COLO668 (cell line): ENCODE measurements at regions not wholly inside any gene's neighbourhood (a gene's known extent, or its start where the extent isn't known, plus 50 kb on each side); places are given as distances from the start of the nearest gene placed in this dataset.

Source experiments
- DNase-seq: peaks from one replicate; lab custom pipeline; 2025; ENCODE audit not compliant: unreplicated experiment; lab: John Stamatoyannopoulos, UW

GRCh38 chr13:40484101-40484800 is 182.2 kb downstream of the FOXO1 start:
- no peak for DNase-seq

GRCh38 chr13:40484974-40485373 is 181.5 kb downstream of the FOXO1 start:
- DNase-seq: no peak

GRCh38 chr13:40485611-40486517 is 180.6 kb downstream of the FOXO1 start:
- DNase-seq: no peak

GRCh38 chr13:40486518-40487163 is 179.8 kb downstream of the FOXO1 start:
- DNase-seq: no peak

GRCh38 chr13:40488869-40489391 is 177.5 kb downstream of the FOXO1 start:
- DNase-seq: no peak

- DNase-seq: no peak
Measured at GRCh38 chr13:40490086-40490758, 176.2 kb downstream of the FOXO1 start.

DNA sequence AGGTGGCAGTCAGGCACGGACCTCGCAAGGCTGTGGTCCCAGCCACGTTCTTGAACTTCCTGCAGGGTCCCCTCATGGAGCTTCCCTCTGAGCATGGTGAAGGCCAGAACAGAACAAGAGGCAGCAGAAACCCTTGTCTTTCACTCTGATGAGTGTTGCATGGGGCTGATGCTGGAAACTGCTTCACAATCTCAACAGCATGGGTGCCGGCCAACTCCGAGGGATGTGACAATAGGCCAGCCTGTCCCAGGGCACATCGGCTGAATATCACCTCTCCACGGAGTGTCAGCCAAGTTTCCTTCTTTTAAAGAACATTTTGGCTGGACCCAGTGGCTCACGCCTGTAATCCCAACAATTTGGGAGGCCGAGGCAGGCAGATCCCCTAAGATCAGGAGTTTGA is 173.9 kb downstream of the FOXO1 start:
- DNase-seq: no peak

DNA sequence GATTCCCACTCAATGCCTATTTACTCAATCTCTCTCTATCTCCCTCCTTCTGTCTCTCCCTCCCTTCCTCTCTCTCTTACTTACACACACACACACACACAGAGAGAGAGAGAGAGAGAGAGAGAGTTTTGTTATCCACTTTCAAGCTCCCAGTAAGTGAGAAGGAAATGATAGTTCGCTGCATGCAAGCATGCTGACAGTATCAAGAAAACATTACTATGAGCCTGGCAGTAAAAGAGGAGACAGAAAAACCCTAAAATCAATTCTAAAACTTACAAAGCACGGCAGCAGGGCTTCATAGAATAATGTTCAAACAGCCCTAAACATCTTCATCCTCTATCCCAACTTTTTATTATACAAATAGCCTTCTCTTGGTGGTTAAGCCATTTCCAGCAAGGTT is 171.9 kb downstream of the FOXO1 start:
- no peak for DNase-seq

GRCh38 chr13:40494946-40495620 is 171.4 kb downstream of the FOXO1 start:
- DNase-seq: no peak

- no peak for DNase-seq
Measured at GRCh38 chr13:40495621-40496001, 170.8 kb downstream of the FOXO1 start.

DNA sequence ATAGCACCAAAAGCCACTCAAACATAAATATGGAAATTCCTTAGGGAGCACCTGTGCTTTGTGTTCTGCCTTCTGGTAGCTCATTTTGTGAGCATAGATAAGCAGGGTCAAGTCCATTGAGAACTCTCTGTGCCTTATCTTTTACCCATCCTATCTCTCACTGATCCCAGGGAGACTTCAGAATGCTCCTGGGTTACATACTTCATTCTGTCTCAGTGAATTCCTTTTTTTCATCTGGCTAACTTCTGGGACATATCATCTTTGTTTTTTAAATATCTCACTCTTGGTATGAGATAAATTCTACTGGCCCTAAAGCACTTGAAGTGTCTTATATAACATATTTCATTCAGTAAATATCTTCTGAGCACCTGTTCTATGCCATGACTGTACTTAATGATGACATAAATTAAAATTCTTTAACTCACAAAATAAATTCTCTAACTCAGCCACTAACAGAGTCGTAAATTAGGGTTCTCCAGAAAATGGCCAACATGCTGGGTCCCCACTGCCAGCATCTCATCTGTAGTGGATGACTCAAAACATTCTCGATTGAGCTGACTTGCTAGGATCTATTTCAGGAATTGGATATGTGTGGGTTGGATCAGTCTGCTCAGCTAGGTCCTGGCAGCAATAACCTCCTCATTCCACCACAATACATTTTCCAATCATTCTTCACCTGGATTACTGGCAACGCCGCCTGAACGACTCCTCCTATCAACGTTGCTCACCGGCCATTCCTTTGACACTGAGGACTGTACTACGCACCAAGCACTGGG is 170.2 kb downstream of the FOXO1 start:
- DNase-seq: no peak

DNA sequence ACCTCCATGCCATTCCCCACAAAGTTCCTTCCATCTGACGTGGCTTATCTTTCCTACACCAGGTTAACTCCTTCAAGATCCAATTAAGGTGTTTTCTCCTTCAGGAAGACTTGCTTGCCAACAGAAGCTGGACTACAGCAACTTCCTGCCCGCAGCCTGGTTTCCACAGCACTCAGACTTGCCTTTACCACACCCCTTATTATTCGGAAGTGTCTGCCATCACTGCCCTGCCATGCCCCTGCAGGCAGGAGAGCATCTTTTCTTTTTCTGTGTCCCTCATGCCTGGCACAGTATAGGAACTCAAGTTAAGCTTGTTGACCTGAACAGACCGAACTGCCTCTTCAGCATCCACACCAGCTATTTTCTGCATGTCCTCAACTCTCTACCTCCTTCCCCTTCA is 168.0 kb downstream of the FOXO1 start:
- no peak for DNase-seq

- no peak for DNase-seq
Measured at GRCh38 chr13:40502236-40502635, 164.2 kb downstream of the FOXO1 start.

DNA sequence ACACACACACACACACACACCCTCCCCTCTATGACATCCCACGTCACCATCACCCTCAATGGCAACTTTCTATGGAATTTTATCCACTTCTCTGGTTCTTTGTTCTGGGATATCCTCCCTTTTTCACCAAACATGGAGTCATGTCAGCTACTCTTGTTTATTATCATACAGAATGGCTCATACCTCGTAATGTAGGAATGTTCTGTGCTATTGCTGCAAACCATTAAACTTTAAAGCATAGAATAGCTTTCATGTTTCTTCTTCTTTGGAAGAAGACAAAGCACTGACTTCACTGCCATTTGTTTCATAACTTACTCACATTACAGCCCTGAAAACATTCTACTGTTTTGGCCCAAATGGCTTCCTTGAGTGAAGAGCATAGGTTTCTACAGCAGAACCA is 163.4 kb downstream of the FOXO1 start:
- no peak for DNase-seq

- DNase-seq: no peak
Measured at GRCh38 chr13:40503966-40504591, 162.4 kb downstream of the FOXO1 start.

- no peak for DNase-seq
Measured at GRCh38 chr13:40504641-40505040, 161.8 kb downstream of the FOXO1 start.

DNA sequence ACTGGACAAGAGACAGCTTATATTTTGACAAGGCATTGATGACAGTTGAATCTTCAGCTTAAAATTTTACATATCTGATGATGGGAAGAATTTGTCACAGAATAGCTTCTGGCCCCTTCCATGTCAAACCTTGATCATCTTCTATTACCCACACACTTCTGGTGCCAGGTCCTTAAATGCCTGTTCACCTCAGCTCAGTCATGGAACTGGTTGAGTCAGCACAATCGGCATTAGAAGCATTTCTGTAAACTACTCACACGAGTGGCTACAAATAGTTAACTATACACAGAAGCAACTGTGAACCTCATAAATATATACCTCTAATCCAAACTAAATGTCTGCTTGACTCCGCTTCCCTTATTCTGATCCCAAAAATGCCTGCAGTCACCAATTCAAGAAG is 161.2 kb downstream of the FOXO1 start:
- no peak for DNase-seq
